GM19452 (cell line): ENCODE measurements at regions not wholly inside any gene's neighbourhood (a gene's known extent, or its start where the extent isn't known, plus 50 kb on each side); places are given as distances from the start of the nearest gene placed in this dataset.
"Not testable (repeated sequence)": the region's sequence is repeated elsewhere in the genome, so short reads cannot be mapped to it uniquely, and the experiment has no call there.

ENCODE experiments used
- ATAC-seq: cut with Tn5 transposase; IDR thresholded peaks from one replicate; pipeline ENCODE4 v1.9.1; 2021; ENCODE audit not compliant: unreplicated experiment

GRCh38 chr4:179607003-179607402, 2164.8 kb upstream of the AGA start:
- ATAC-seq, result no peak

GRCh38 chr4:179615704-179616103, 2173.5 kb upstream of the AGA start:
- no peak for ATAC-seq

- ATAC-seq, result no peak
These were observed 2176.7 kb upstream of the AGA start for GRCh38 chr4:179618966-179619365.

GRCh38 chr4:179624768-179625181, 2182.5 kb upstream of the AGA start:
- ATAC-seq, result no peak

- ATAC-seq, result no peak
These were observed 2183.2 kb upstream of the AGA start for GRCh38 chr4:179625406-179625805.

- ATAC-seq, result no peak
These were observed 2184.4 kb upstream of the AGA start for GRCh38 chr4:179626687-179627086.

GRCh38 chr4:179631321-179631720, 2189.1 kb upstream of the AGA start:
- no peak for ATAC-seq

GRCh38 chr4:179634862-179635261, 2192.6 kb upstream of the AGA start:
- ATAC-seq, result no peak

GRCh38 chr4:179662522-179662921, 2220.3 kb upstream of the AGA start:
- no peak for ATAC-seq

GRCh38 chr4:179663641-179664429, 2221.6 kb upstream of the AGA start:
- ATAC-seq, result no peak

- no peak for ATAC-seq
These were observed 2222.3 kb upstream of the AGA start for GRCh38 chr4:179664430-179665027.

GRCh38 chr4:179666226-179666625, 2224.0 kb upstream of the AGA start:
- ATAC-seq, result no peak

- ATAC-seq, result no peak
These were observed 2229.4 kb upstream of the AGA start for GRCh38 chr4:179671609-179672008.

GRCh38 chr4:179678093-179678814, 2236.0 kb upstream of the AGA start:
- ATAC-seq, result no peak

- not testable (repeated sequence) for ATAC-seq
These were observed 2241.4 kb upstream of the AGA start for GRCh38 chr4:179683661-179684060.

GRCh38 chr4:179692222-179692621, 2250.0 kb upstream of the AGA start:
- no peak for ATAC-seq

- no peak for ATAC-seq
These were observed 2252.9 kb upstream of the AGA start for GRCh38 chr4:179695175-179695574.

- ATAC-seq, result no peak
These were observed 2256.1 kb upstream of the AGA start for GRCh38 chr4:179698321-179698720.

- no peak for ATAC-seq
These were observed 2267.9 kb upstream of the AGA start for GRCh38 chr4:179709961-179710624.

GRCh38 chr4:179719766-179720450, 2277.7 kb upstream of the AGA start:
- no peak for ATAC-seq

GRCh38 chr4:179726491-179726890, 2284.3 kb upstream of the AGA start:
- not testable (repeated sequence) for ATAC-seq
